ENCODE measurements at regions not wholly inside any gene's neighbourhood (a gene's known extent, or its start where the extent isn't known, plus 50 kb on each side); places are given as distances from the start of the nearest gene placed in this dataset.

- Histone ChIP-seq H3K4me3 (no peak overlapping the region), H3K79me2 (ENCODE audit: control insufficient read depth, insufficient read depth, low read length) (no peaks in the 10 kb centered on the region), H3K9ac (ENCODE audit: control insufficient read depth, insufficient read depth, low read length) (no peak overlapping the region), H3K27me3 (replicated peaks in 1 of 2; ENCODE audit: control insufficient read depth in 2 of 2, insufficient read depth in 2 of 2, low read length in 1 of 2) (peaks cover 0 to under 1% of the 10 kb centered on the region in 2 experiments; a peak in 1 of 4 replicates), H3K4me2 (ENCODE audit: control insufficient read depth, insufficient read depth) (no peak overlapping the region), H3K9me3 (replicated peaks; ENCODE audit: control insufficient read depth, insufficient read depth, low read length) (no peaks in the 10 kb centered on the region; the same call in 2 of the 3 replicates), H2AFZ (ENCODE audit: control insufficient read depth, low read depth, low read length) (no peak overlapping the region), H4K20me1 (ENCODE audit: control insufficient read depth, insufficient read depth) (no peaks in the 10 kb centered on the region), H3K4me1 (ENCODE audit: control insufficient read depth, insufficient read depth, low read length) (no peaks in the 10 kb centered on the region), H3K27ac (ENCODE audit: control insufficient read depth, insufficient read depth) (no peak overlapping the region), H3K36me3 (ENCODE audit: control insufficient read depth in 2 of 2, insufficient read depth in 2 of 2, low read length in 1 of 2) (no peaks in the 10 kb centered on the region)
- DNase-seq (ENCODE audit: low read depth, low spot score) (no peak), ATAC-seq (no peak), FAIRE-seq (no peak)
- ChIA-PET RAD21 (ENCODE audit: unreplicated experiment) (no interaction called here), SMC1A (ENCODE audit: uncharacterized antibody, unreplicated experiment) (interaction anchor here (1.1 to 1.2 kb wide), 2 partner anchors 12 to 286 kb away, joined by 4 to 5 read pairs; no protein-coding TSS in a partner anchor), CTCF (no interaction called here), POLR2A (no interaction called here)
- TF ChIP-seq REST (IDR thresholded peaks at IDR 0.05; ENCODE audit: low read depth, low read length) (no peak), RELA (IDR thresholded peaks at IDR 0.05; ENCODE audit: borderline replicate concordance, partially characterized antibody) (no peak), MLLT1 (IDR thresholded peaks at IDR 0.05) (no peak), PAX8 (IDR thresholded peaks at IDR 0.05) (no peak), CBX5 (IDR thresholded peaks at IDR 0.05; ENCODE audit: low read depth) (no peak), KDM1A (IDR thresholded peaks at IDR 0.05; ENCODE audit: borderline replicate concordance) (no peak), PKNOX1 (IDR thresholded peaks at IDR 0.05) (no peak), NFYA (IDR thresholded peaks at IDR 0.05; ENCODE audit: borderline replicate concordance, low read depth, low read length) (no peak)
- 24% methylated on average over 2 of the region's 2 CpGs for WGBS (ENCODE audit: insufficient coverage, insufficient replicate concordance, low lambda C conversion rate, missing lambda C conversion rate)
- in situ Hi-C loops (cut with MboI): no loop called here
- intact Hi-C loops (cut with micrococcal nuclease; ENCODE audit: unreplicated experiment): no loop called here
- no TSS peak for BruUV-seq (replicated peaks)
Measured at GRCh38 chr5:168059131-168059530, 232.3 kb upstream of the WWC1 start.

Measured in GM12878 (cell line).